Lung (tissue), 11 donors: ENCODE measurements at regions not wholly inside any gene's neighbourhood (a gene's known extent, or its start where the extent isn't known, plus 50 kb on each side); places are given as distances from the start of the nearest gene placed in this dataset.

Experiments
- ATAC-seq: fragments of 200-7000 bp; cut with Tn5 transposase; one replicate; pipeline ENCODE4 v1.9.1; 2020; ENCODE audit warnings: moderate number of reproducible peaks; ENCODE audit not compliant: insufficient read depth, low FRiP score
- DNase-seq, 3 donors: peaks; one replicate each; pipeline ENCODE4 v3.0.0-alpha.2; 2013 to 2017
- H3K27ac ChIP-seq, 2 donors: one replicate each; pipeline ENCODE4 v1.5.1; 2013; ENCODE audit warnings: mild to moderate bottlenecking in 2 of 2, moderate library complexity in 2 of 2, control low read depth in 1 of 2, inconsistent platforms in 1 of 2, low read depth in 1 of 2, low read length in 1 of 2
- H3K27me3 ChIP-seq, 3 donors: one replicate each; pipeline ENCODE4 v1.5.1; 2013; ENCODE audit warnings: low read length in 2 of 3; ENCODE audit not compliant: control insufficient read depth in 3 of 3, insufficient read depth in 3 of 3
- H3K36me3 ChIP-seq, 4 donors: one replicate each; pipeline ENCODE4 v1.5.1; 2013; ENCODE audit warnings: low read length in 4 of 4, mild to moderate bottlenecking in 1 of 4, moderate library complexity in 1 of 4; ENCODE audit not compliant: control insufficient read depth in 4 of 4, insufficient read depth in 4 of 4
- H3K4me1 ChIP-seq, 5 donors: one replicate each; pipeline ENCODE4 v1.5.1; 2013; ENCODE audit warnings: low read length in 5 of 5, mild to moderate bottlenecking in 2 of 5, moderate library complexity in 1 of 5; ENCODE audit not compliant: control insufficient read depth in 5 of 5, insufficient read depth in 5 of 5
- H3K4me3 ChIP-seq: one replicate; pipeline ENCODE4 v1.5.1; 2013; ENCODE audit warnings: mild to moderate bottlenecking, control low read depth, moderate library complexity
- H3K9ac ChIP-seq, 2 donors: one replicate each; pipeline ENCODE4 v1.5.1; 2013; ENCODE audit warnings: low read length in 2 of 2, control low read depth in 1 of 2; ENCODE audit not compliant: insufficient read depth in 1 of 2
- H3K9me3 ChIP-seq, 4 donors: one replicate each; pipeline ENCODE4 v1.5.1; 2013; ENCODE audit warnings: low read length in 3 of 4, mild to moderate bottlenecking in 1 of 4, moderate library complexity in 1 of 4; ENCODE audit not compliant: control insufficient read depth in 4 of 4, insufficient read depth in 3 of 4
- CTCF ChIP-seq: IDR thresholded peaks from 2 replicates; pipeline ENCODE4 v1.5.1; 2012; ENCODE audit warnings: mild to moderate bottlenecking; ENCODE audit errors: control extremely low read depth, extremely low read depth
- WGBS, 2 donors: extraction: QIAGEN DNeasy Blood & Tissue Kit; methylation state at CpG; one replicate each; pipeline ENCODE4 v1.1.7; 2013; 5-methylcytosine and 5-hydroxymethylcytosine counted together
- donor health status: control.
- donor health status: control.
- donor health status: Bipolar disorder and iron deficiency.
- donor health status: healthy.
- donor health status: DM: yes; HTN: yes; CAD: no.

DNA sequence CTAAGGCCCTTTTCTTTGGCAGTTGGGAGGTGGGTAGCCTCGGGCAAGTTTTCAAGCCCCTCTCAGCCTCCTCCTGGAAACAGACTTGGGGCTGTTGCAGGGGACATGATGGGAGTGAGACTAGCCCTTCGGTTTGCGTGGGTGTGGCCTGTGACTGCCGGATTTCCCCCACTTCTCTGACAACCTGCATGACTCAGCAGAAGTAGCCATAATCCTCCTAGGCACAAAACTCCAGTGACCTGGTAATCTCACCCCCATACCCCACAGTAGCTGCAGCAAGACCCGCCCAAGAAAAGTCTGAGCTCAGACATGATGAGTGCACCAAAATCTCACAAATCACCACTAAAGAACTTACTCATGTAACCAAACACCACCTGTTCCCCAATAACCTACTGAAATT, 433.7 kb upstream of the AMOT start:
- no peak for TF ChIP-seq CTCF
- Histone ChIP-seq H3K27me3 (peaks cover 0 to 29% (median 0%) of the 10 kb centered on the region in 3 donors), H3K27ac (no peak overlapping the region), H3K9me3 (no peaks in the 10 kb centered on the region), H3K4me1 (no peaks in the 10 kb centered on the region), H3K4me3 (no peak overlapping the region), H3K36me3 (no peaks in the 10 kb centered on the region), H3K9ac (no peak overlapping the region)
- DNase-seq = no peak
- ATAC-seq = no peak
- WGBS, 2 donors = 58 to 73% methylated on average over 4 to 5 of the region's 5 CpGs

DNA sequence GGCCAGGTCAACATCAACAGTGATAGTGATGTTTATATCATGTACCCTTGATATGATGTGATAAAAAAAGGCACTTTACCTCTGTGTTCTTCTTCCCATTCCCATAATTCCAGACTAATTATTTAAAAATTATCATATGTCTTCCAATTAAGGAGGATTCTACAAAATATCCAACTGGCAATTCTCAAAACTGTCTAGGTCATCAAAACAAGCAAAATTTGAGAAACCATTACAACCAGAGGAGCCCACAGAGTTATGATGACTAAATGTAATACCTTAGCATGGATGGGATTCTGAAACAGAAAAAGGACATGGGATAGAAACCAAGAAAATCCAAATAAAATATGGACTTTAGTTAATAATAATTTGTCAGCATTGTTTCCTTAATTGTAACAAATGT, 428.6 kb upstream of the AMOT start:
- no peak overlapping the region for H3K9ac ChIP-seq
- DNase-seq (no peak), ATAC-seq (no peak)
- H3K36me3 ChIP-seq = no peaks in the 10 kb centered on the region
- no peak for TF ChIP-seq CTCF
- H3K4me3 ChIP-seq = no peak overlapping the region
- no peaks in the 10 kb centered on the region for H3K9me3 ChIP-seq
- H3K27me3 ChIP-seq = peaks cover 0 to 38% (median 3%) of the 10 kb centered on the region in 3 donors
- no peaks in the 10 kb centered on the region for H3K4me1 ChIP-seq
- no peak overlapping the region for H3K27ac ChIP-seq

DNA sequence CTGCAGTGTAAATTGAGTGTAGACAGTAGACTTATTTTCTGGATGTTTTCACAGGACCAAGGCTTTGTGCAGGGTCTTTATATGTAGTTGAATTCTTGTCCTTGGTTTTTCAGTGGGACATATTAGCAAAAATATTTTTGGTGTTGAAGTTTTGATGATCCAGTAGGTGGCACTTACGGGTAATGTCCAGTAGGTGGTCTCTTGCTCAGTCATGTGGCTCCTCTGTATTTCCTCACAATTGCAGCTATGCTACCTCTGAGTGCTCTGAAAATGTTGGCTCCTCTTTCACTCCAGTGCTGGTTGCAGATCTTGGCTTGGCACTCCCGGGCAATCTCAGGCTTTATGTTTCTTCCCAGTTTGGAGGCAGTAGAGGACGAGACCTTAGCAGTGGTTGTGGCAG, 419.8 kb upstream of the AMOT start:
- ATAC-seq = no peak
- DNase-seq = no peak
- Histone ChIP-seq H3K9ac (no peak overlapping the region), H3K27me3 (peaks cover 0 to 28% (median 3%) of the 10 kb centered on the region in 3 donors), H3K27ac (no peak overlapping the region), H3K4me1 (no peaks in the 10 kb centered on the region), H3K36me3 (no peaks in the 10 kb centered on the region), H3K9me3 (peaks cover 0 to 4% (median 0%) of the 10 kb centered on the region in 4 donors), H3K4me3 (no peak overlapping the region)
- WGBS, 2 donors = 57 to 78% methylated on average over 3 of the region's 3 CpGs
- TF ChIP-seq CTCF = no peak

DNA sequence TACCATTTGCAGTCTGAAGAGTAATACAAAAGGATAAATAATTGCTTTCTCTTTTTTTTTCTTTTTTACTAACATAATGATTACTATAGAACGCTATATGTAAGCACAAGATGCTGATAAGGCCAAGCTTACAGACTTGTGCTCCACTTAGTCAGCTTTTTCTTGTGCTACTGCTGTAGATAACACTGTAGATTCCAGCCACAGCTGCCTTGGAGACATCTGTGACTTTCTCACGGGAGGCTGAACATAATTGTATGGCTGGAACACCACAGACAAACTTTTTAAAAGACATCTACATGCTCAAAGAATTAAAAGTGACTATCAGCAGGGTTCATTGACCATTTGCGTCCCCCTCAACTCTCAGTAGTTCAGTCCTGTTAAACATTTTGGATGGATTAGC, 381.7 kb upstream of the AMOT start:
- Histone ChIP-seq H3K27ac (no peak overlapping the region), H3K27me3 (peaks cover 0 to 33% (median 3%) of the 10 kb centered on the region in 3 donors), H3K4me3 (no peak overlapping the region), H3K4me1 (no peaks in the 10 kb centered on the region), H3K9me3 (no peaks in the 10 kb centered on the region), H3K9ac (no peak overlapping the region), H3K36me3 (no peaks in the 10 kb centered on the region)
- WGBS, 2 donors = 47 to 58% methylated on average over 3 of the region's 3 CpGs
- ATAC-seq = no peak
- TF ChIP-seq CTCF = no peak
- DNase-seq = no peak
